HuH-7 (cell line): ENCODE measurements at regions not wholly inside any gene's neighbourhood (a gene's known extent, or its start where the extent isn't known, plus 50 kb on each side); places are given as distances from the start of the nearest gene placed in this dataset.

Source experiments
- DNase-seq: peaks from one replicate; pipeline ENCODE4 v3.0.0; 2011; ENCODE audit warnings: low spot score

DNA sequence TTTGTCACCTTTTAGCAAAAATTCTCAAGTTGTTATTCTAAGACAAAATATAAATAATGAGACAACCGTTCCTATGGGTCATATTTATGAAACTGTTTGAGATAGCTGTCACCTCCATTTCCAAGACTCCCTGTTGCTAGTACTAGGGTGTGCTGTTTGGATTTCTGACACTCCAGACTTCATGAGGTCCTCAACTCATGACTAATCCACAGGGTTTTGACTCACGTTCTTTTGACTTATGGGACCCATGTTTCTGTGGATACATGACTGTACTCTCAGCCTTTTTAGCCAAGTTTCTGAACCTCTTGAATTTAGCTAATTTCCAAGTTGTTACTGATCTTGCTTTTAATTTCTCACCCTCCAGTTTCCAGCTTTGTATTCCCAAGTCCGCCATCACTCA lies 178.7 kb upstream of the FAM98A start:
- DNase-seq, result no peak

DNA sequence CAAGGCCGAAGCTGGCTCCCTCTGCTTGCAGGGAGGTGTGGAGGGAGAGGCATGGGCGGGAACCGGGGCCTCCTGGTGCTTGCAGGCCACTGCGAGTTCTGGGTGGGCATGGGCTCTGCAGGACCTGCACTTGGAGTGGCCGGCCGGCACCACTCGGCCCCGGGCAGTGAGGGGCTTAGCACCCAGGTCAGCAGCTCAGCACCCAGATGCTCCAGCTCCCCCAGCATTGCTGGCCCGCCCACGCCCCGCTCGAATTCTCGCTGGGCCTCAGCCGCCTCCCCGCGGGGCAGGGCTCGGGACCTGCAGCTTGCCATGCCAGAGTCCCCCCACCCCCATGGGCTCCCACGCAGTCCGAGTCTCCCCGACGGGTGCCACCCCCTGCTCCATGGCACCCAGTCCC lies 176.2 kb upstream of the FAM98A start:
- DNase-seq, result no peak

DNA sequence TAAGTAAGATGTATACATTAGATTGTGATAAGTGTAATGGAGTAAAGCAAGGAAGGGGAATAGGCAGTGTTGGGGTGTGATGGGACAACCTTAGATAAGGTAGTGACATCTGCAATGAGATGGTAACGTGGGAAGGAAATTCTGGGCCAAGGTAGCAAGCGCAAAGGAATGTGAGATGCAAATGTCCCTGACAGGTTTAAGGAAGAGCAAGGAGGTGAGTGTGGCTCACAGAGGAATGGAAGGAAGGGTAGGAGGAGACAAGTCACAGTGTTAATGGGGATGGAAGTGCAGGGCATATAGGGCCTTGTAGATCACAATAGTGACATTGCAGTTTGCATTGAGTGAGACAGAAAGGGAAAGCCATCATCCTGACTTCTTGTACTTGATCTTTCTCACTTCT lies 170.9 kb upstream of the FAM98A start:
- no peak for DNase-seq

DNA sequence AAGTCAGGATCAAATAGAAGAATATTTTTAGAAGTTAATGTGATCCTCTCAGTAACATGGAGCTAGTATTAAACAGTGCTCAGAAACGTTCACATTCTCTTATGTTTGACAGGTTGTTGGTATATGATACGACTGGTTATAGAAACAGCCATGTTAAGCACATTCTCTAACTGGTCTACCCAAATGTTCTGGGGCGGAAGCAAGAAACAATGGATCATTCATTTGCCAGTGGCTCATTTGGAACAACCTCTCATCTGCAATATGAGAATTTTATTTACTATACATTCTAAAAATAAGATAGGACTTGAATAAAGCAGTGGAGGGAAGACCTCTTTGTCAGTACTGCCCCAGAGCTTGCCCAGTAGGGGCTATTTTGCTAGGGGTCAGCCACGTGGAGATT lies 167.1 kb upstream of the FAM98A start:
- DNase-seq, result no peak

DNA sequence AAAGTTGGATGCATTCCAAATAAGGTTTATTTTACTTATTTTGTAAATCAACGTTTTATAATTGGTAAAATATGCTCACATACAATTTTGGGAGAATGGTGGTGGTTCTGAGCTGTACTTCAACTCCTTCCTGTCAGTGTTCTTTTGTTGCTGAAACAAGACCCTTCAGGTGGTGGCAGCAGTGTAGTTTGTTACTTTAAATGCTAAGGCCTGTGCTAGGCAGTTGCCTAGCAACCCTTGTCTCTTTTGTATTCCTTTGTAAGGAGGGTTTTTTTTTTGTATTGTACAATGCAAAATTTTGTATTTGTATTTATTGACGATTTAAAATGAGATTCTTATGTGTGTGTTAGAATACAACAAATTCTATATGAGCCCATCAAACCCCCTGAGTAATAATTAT lies 166.0 kb upstream of the FAM98A start:
- no peak for DNase-seq

DNA sequence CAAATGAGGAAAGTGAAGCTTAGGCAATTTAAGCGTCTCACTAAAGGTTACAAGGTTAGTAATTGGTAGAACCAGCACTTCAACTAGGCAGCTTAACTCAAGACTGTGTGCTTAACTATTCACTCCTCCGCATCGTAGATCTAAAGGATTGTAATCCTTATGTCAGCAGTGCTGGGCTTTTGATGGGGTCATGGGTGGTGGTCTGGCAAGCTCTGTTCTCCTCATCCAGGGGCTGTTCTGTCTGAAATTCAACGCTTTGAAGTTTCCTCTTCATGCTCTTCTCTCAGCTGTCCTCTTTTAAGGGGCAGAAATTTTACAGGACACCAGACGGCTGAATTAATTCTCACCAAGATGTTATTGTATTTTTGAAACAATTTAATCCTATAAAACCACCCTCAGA lies 165.5 kb upstream of the FAM98A start:
- DNase-seq, result no peak

DNA sequence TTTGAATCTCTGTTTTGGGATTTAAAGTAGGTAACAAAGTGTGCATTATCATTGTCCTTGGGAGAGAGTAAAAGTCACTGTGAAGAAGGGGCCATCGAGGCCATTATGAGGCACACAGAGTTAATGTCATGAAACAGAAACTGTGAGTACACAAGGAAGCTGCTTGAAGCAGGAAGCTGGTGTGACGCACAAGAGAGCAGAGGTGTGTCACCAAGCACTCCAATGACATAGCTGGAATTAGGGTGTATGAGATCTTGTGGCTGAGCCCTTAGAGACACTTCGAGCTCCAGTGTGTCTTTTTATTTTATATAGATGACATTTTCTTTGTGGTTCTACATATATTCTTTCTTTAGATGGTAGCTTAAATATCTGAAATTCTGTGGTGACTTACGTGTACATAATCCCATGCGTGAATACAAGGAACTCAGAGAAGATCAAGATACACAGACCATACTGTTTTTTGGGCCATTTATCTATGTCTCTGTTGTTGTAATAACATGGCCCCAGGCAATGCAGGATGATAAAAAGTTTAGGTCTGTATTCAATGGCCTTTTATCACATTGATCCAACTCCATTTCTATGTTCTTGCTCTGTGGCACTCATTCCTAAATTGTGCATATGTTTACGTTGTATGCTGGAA lies 164.7 kb upstream of the FAM98A start:
- DNase-seq, result no peak

DNA sequence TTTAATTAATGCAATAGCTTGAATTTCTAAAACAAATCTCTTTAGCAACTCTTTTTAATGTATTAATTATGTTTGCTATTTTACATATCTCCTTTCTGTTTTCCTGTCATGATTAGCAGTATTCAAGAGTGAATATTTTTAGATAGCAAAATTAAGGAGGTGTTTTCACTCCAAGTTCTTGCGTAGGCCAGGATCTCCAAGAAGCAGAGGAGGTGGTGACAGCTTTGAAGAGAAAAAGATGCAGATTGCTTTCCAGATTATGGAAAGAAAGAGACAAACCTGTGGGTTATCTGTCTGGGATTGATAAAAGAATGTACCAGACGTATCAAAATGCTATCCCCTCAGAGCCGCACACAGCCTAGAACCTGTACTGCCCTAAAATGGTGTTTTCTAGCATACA lies 163.5 kb upstream of the FAM98A start:
- DNase-seq, result no peak

DNA sequence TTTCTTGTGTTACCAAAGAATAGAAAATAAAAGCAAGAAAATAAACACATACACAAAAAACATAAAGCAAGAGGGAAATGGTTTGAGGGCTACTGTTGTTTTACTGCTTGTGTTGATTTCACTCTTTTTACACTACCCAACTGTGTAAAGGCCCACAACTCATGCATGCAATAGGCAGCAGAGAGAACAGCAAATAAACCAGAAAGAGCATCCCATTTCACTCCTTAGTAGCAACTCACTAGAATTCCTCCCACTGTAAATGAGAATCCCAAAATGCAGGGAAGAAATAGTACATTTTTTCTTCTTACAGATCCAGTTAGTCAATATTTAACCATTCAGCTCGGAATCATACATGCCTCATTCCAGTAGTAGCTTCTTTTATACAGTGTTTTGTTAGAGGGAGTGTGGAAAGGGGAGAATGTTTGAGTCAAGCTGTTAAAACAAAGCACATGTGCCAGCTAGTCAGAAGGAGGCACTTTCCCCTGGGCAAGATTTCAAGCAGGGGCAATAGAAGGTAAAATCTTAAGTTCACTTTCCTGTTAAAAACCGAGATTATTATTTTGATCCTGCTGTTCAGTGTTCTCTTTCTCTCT lies 147.2 kb upstream of the FAM98A start:
- DNase-seq, result no peak

DNA sequence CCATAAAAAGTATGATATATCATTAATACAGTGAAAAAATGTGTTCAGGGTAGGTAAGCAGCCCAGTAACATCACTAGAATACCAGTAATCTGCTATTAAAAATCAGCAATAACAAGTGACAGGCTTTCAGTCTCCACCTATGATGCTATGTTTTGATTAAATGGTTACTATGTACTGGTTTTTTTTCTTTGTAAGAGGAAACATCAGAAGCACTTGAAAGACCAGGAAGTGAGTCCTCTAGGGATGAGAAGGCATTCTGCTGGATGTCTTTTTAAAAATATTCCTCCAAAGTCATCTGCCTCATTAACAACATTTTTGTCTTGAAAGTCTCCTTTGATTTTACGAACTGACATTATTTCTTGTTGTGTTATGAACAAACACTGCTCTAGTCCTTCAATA lies 136.0 kb upstream of the FAM98A start:
- DNase-seq, result no peak

DNA sequence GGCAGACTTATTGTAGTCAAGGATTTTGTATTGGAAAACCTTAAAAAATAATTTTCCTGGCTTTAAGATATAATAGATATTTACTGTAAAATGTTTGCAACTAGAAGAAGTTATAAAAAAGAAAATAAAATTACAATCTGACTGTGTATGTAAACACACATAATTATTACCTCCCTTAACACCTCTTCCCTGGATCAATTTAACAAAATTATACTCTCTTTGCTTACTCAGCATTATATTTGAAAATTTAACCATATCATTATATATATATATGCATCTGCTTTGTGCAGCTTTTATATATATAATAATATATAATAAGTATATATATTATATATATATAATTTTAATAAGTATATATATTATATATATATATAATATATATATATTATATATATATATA lies 131.7 kb upstream of the FAM98A start:
- DNase-seq, result no peak

DNA sequence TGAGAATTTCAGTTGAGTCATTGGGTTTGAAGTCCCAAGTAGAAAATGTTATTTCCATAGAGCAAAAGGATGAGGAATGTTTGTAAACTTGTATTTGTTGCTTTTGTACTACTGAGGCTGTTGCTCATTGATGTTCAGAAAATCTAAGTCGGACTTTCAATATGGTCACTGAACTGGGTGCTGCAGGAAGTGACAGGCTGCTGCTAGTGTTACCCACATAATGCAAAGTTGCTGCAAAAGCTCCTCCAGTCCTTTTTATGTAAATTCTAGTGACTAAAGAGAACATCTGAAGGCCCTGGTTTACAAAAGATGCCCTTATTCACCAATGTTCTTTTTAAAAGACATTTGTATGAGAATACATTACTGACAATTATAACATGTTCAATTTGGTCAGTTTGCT lies 131.1 kb upstream of the FAM98A start:
- no peak for DNase-seq

DNA sequence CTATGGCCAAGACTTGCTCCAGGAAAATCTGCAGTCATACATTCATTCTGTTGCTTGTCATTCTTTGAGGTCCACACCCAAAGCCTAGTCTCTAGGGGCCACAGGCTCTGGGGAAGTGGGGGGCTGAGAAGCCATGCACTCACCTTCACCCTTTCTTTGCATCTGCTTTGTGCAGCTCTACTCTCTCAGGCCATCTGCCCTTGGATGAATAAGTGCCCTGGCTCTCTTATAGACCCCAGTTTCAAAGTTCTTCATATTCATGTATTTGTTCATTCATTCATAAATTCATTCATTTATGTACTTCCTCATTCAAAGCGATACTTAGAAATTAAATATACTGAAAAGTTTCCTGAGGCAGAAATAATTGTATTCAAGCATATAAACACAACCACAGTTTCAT lies 130.3 kb upstream of the FAM98A start:
- no peak for DNase-seq

DNA sequence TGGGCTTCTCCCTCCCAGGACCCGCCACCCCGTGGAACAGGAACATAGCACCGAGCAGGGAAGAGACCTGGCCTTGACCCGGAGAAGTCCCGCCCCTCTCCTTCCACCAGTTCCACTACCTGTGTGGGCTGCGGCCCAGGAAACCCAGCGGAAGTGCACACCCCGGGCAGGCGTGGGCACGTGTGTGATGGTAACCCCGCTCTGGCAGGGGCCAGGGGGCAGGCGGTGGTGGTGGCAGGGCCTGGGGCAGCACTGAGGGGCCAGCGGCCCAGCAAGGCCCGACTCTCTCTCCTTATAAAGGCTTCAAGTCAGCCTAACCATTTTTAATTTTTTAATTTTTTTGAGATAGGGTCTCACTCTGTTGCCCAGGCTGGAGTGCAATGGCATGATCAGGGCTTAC lies 129.0 kb upstream of the FAM98A start:
- no peak for DNase-seq

DNA sequence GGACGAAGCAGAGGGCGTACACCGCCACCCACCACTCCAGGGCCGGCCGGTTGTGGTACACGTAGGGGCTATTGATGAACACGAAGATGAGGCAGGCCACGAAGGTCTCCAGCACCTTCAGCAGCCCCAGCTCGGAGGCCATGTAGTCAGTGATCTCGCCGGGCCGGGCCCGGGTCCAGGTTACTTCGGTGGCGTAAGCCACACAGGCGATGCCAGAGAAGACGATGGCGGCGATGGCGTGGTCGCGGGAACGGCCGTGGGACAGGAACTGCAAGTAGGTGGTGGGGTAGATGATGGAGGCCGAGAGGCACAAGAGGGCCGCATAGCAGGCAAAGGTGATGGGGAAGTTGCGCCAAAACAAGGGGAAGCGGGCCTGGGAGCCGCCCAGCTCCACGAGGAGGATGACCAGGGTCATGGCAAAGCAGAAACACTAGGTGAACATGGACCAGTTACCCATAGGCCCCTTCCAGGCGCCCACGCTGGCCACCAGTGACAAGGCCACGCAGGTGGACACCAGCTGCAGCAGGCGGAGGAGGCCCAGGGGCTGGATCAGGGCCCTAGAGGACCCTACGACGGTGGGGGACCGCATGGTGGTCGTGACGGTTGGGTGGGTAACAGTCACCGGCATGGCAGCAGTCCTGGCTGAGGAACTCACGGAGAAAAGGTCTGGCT lies 128.4 kb upstream of the FAM98A start:
- DNase-seq, result no peak

DNA sequence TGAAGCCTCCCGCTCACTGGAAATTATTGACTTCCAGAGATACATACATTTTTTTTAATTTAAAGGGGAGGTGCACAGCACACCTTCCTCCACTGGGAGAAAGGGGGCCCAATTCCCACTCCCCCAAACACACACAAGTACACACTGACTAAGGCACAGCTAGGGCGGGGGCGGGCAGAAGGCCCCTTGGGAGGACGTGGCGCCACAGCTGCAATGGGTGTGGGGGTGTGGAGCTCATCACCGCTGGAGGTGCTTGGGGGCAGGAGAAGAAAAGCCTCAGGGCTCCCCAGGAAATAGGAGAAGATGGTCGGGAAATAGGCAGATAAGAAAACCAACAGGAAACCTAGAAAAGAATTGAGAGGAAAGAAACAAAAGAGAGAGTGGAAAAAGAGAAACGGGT lies 127.3 kb upstream of the FAM98A start:
- no peak for DNase-seq

DNA sequence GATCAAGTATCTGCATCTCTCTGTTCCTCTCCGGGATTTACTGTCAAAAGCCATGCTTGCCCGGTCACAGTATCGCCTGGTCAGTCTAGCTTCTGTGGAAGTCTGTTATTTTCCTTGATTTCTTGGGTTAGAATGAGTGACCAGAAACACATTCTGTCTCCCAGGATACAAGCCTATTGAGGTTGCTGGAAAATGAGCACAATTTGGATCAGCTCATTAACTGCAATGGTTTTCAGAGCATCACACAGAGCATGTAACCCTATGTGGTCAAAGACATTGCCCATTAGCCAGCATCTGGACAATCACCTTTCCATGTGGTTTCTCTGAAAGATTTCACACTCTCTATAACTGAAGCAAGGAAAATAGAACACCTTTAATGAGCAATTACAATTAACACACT lies 124.2 kb upstream of the FAM98A start:
- DNase-seq, result no peak

DNA sequence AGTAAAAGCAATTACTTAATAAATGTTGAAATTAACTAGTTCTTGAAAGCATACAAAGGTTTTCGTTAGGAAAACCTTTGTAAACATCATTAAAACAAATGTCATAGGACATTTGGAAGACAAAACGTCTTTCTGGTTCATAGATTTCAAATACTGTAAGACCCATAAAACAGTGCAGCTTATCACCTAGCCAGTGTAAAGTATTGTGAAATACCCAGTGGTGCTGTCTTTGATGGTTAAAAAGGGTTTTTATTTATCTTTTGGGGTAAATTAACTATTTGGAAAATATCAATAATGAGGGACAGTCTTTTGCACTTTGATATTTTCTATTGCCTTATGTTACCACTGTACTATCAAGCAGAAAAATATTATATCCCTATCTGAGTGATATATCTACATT lies 120.0 kb upstream of the FAM98A start:
- no peak for DNase-seq

DNA sequence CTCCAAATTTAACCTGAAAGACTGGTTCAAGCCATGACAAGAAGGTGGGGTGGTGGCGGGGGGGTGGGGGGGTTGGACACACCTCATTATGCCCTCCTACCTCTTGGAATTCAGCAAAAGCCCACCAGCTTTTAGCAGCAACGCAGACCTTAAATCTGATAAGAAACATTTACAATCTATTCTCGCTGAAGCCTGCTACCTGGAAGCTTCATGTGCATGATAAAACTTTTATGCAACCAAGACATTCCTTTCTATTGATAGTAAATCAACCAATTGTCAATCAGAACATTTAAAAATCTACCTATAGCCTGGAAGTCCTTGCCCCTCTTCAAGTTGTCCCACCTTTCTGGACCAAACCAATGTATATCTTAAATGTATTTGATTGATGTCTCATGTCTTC lies 113.6 kb upstream of the FAM98A start:
- no peak for DNase-seq

DNA sequence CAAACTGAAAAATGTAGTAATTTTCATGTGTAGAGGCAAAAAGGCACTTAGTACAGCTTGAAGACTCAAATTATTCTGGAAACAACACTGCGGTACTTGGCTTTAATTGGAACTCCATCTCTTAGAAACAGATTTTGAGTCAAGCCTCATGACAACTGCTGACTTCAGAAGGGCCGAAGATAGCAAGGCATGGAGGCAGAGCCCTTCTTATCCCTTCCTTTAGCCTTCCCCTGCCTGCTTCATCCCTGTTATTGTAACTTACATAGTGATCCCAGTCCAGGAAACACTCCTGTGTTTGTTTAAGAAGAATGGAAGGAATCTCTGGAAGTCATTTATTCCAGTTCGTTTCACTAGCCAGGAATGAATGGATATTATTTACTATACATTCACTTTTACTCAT lies 110.9 kb upstream of the FAM98A start:
- no peak for DNase-seq

DNA sequence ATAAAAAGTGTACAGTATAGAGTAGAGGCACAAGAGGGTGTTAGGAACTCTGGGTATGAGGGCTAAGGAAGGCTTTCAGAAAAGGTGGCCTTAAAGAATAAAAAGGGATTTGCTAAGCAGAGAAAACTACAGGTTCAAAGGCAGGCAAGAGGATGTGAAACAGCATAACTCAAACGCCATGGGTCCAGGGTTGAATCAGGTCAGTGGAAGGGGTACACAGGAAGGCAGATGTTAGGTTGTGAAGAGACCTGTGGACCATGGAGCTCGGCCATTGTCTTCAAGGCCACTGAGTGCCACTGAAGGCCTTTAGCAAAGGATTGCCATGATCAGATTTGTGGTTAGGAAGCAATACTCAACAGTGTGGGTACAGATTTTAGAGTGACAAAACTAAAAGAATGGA lies 108.2 kb upstream of the FAM98A start:
- no peak for DNase-seq

DNA sequence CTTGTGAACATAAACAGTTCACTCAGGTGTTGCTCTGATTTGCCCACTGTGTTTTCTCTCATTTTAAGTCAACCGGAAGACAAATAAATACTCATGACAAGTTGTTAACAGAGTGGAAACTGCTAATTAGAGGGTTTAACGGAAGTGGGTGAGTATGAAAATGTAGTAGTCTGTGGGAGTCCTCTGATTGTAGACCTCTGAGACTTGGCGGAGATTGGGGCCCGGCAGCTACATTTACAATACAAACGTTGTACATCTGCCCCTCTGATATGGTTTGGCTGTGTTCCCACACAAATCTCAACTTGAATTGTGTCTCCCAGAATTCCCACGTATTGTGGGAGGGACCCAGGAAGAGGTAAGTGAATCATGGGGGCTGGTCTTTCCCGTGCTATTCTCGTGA lies 107.3 kb upstream of the FAM98A start:
- no peak for DNase-seq

DNA sequence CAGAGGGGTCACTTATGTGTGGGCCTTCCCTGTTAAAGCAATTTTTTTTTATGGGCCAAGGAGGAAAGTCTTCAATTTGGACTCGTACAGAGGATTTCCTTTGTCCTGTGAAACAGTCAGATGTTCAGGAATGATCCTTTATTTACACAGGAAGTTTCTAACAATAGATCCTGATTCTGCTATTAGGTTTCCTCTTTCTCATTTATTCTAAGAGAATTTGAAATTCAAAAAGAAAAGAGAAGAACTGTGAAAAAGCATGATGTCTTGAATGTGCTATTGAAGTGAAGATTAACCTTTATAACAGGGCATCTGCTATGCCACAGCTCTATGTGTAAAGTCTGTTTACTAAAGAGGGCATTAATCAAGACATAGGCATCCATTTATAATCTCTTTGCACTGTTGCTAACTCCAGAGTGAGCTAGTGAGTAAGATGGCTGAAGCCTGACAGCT lies 105.3 kb upstream of the FAM98A start:
- DNase-seq, result no peak

DNA sequence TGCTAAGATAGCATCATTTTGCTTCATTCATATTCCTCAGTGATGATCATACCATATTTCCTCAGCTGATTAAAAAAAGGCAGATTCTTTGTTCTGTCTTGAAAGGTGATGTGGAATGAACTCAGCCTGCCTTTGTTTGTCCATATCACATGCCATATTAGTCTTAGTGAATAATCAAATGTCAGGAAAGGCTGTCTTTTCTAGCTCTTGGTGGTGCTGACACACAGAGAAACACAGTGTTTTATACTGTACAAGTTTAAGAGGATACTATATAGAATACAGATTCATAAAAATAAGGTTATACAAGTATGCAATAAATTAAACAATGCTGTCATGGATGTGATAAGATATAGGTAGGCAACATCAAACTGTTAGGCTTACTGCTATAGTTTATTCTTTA lies 97.1 kb upstream of the FAM98A start:
- no peak for DNase-seq
